ENCODE measurements at regions not wholly inside any gene's neighbourhood (a gene's known extent, or its start where the extent isn't known, plus 50 kb on each side); places are given as distances from the start of the nearest gene placed in this dataset.

DNA sequence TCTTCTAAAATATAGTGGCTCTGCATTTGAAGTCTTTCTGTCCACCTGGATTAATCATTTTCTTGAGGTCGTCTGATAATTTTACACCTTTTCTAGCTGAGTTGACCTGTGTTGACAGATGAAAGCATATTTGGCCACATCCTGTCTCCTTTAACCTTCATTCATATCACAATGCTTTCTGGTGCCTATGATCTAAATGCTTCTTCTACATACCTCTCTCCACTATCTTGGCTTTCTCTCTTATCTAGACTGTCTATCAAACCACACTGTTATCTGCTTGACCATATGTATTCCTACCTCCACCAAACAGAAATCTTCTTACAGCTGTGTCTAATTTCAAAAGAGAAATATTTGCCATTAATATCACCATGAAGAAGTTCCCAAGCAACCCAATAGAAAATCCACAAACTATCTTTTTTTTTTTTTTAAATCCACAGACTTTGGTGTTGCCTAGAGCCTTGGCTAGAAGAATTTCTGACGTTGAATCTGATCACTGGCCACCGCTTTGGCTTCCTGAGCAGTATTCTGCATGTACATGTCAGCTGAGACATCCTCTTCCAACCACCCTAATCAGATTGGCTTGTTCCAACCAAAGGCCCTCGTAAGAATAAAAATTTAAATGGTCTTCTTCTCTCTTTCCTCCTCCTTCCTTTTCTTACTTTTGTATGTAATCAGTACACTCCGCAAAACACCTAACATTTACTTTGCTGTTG, 66.3 kb upstream of the SP4 start:
- TF ChIP-seq CTCF (tag by site-specific recombination; IDR thresholded peaks at IDR 0.05) (no peak), ZNF600 (tag by site-specific recombination; IDR thresholded peaks at IDR 0.05) (no peak), HOXA7 (CRISPR knock-in tag; IDR thresholded peaks at IDR 0.05; ENCODE audit: borderline replicate concordance) (no peak), ZNF501 (tag by site-specific recombination; IDR thresholded peaks at IDR 0.05) (no peak), ZBTB21 (tag by site-specific recombination; IDR thresholded peaks at IDR 0.05) (no peak), ZNF629 (tag by site-specific recombination; IDR thresholded peaks at IDR 0.05) (no peak), SP2 (tag by site-specific recombination; IDR thresholded peaks at IDR 0.05) (no peak), ZNF585B (tag by site-specific recombination; IDR thresholded peaks at IDR 0.05) (no peak), ZNF404 (tag by site-specific recombination; IDR thresholded peaks at IDR 0.05) (no peak), GLI4 (tag by site-specific recombination; IDR thresholded peaks at IDR 0.05) (no peak), ZNF221 (tag by site-specific recombination; IDR thresholded peaks at IDR 0.05; ENCODE audit: borderline replicate concordance) (no peak), ZNF146 (tag by site-specific recombination; IDR thresholded peaks at IDR 0.05) (no peak), YY1 (tag by site-specific recombination; IDR thresholded peaks at IDR 0.05) (no peak)
- TF ChIP-seq, protein P1, sequence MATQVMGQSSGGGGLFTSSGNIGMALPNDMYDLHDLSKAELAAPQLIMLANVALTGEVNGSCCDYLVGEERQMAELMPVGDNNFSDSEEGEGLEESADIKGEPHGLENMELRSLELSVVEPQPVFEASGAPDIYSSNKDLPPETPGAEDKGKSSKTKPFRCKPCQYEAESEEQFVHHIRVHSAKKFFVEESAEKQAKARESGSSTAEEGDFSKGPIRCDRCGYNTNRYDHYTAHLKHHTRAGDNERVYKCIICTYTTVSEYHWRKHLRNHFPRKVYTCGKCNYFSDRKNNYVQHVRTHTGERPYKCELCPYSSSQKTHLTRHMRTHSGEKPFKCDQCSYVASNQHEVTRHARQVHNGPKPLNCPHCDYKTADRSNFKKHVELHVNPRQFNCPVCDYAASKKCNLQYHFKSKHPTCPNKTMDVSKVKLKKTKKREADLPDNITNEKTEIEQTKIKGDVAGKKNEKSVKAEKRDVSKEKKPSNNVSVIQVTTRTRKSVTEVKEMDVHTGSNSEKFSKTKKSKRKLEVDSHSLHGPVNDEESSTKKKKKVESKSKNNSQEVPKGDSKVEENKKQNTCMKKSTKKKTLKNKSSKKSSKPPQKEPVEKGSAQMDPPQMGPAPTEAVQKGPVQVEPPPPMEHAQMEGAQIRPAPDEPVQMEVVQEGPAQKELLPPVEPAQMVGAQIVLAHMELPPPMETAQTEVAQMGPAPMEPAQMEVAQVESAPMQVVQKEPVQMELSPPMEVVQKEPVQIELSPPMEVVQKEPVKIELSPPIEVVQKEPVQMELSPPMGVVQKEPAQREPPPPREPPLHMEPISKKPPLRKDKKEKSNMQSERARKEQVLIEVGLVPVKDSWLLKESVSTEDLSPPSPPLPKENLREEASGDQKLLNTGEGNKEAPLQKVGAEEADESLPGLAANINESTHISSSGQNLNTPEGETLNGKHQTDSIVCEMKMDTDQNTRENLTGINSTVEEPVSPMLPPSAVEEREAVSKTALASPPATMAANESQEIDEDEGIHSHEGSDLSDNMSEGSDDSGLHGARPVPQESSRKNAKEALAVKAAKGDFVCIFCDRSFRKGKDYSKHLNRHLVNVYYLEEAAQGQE (tag by site-specific recombination; IDR thresholded peaks at IDR 0.05) = no peak

Data from HEK293 (cell line).